ENCODE measurements at regions not wholly inside any gene's neighbourhood (a gene's known extent, or its start where the extent isn't known, plus 50 kb on each side); places are given as distances from the start of the nearest gene placed in this dataset.
"Not testable (repeated sequence)": the region's sequence is repeated elsewhere in the genome, so short reads cannot be mapped to it uniquely, and the experiment has no call there.

- FAIRE-seq = peak; percentile 45
These were observed 1124.7 kb upstream of the MIR17HG start for GRCh38 chr13:90222758-90223157.

DNA sequence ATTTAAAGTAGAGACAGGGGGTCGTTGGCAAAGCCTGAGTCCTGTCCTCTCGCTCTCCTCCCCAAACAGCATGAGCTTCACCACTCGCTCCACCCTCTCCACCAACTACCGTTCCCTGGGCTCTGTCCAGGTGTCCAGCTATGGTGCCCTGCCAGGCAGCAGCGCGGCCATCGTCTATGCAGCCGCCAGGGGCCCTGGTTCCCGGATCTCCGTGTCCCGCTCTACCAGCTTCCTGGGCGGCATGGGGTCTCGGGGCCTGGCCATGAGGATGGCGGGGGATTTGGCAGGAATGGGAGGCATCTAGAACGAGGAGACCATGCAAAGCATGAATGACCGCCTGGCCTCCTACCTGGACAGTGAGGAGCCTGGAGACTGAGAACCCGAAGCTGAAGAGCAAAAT is 1117.2 kb upstream of the MIR17HG start:
- no peak for FAIRE-seq

GRCh38 chr13:90232291-90232690 is 1115.2 kb upstream of the MIR17HG start:
- no peak for FAIRE-seq

GRCh38 chr13:90233933-90234672 is 1113.4 kb upstream of the MIR17HG start:
- FAIRE-seq = no peak

DNA sequence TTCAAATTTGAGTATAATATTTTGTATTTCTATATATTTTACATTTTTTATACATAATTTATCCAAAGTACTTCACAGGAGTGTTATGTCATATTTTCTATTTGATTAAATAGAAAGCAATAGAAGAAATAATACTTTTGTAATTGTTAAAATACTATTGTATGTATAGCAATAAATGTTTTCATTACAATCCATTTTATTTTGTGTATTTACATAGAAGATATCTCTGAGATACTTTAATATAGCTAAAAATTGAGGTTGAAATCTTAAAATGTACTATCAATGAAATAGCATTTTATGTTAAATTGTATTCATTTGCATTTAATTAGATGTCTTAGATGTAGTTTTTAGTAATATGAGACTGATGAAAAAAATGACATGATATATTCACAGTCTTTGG is 1109.6 kb upstream of the MIR17HG start:
- no peak for FAIRE-seq

DNA sequence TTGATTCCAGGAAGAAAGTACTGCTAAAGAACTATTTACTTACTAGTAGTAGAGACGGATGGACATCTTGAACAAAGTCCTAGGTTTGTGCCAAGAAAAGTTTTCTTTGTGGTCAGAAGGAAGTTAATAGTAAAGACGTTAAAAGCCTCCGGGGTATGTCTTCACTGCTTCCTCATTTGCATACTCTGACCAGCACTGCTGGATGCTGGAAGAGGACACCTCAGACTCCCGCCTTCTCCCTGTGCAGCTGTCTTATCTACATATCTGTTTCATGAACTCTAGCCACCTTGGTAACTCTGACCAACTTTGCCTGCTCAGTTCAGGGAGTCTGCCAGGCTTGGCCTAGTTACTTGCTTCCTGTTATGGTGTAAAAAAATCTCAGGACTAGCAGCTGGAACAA is 1109.1 kb upstream of the MIR17HG start:
- FAIRE-seq = no peak

DNA sequence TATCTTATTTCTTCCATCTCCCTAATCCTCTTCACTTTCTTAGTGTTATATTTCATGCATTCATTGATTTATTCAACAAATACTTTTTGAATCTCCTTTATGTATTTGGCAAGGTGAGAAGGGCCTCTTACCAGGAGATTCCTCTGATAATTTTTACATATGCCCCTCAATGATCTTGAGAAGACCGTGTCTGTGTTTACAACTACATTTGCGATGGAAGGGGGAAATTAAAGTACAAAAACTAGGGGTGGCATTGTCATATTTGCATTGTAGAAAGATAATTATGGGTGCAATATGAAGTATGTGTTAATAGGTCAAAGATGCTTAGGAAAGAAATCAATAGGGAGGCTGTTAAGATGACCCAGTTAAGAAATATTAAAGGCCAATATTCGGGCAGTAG is 1108.4 kb upstream of the MIR17HG start:
- FAIRE-seq = no peak

DNA sequence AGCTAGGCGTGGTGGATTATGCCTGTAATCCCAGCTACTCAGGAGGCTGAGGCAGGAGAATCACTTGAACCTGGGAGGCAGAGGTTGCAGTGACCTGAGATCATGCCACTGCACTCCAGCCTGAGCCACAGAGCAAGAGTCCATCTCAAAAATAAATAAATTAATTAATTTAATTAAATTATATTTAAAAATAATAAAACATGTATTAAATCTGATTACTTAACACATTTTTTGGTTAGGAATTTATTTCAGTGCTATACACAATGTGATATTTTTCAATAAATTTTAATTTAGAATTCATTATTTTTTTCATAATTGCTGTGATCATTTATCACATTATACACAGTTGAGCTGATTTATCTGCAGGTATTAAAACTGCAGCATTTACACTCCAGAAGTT is 1101.5 kb upstream of the MIR17HG start:
- FAIRE-seq = peak; percentile 3

DNA sequence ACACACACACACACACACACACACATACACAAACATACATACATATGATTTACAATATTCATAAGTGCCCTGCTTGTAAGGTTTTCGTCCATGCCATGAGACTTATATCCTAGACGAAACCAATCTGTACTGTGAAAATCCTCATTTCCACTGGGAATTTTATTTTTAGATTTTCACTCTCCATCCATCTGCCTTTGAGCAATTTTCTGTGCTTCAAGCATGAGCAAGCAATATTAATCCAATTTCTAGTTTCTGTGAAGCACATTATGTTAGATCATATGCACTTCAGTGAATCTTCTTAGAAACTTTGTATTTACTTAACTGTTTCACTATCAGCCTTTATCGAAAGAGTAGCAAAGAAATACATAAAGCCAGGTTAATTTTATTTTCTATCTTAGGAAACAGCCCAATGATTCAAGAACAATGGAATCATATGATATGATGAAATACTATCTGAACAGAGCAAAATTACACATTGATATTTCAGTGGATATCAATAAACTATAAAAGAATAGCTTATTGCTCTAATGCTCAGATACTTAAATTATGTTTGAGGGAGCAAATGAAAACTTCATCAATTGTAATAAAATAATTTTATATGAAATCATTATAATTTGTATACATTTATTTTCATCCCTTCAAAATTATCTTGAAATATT is 1100.7 kb upstream of the MIR17HG start:
- no peak for FAIRE-seq

GRCh38 chr13:90253806-90254205 is 1093.7 kb upstream of the MIR17HG start:
- FAIRE-seq = no peak

- FAIRE-seq = no peak
These were observed 1093.0 kb upstream of the MIR17HG start for GRCh38 chr13:90254437-90254836.

GRCh38 chr13:90256746-90257145 is 1090.7 kb upstream of the MIR17HG start:
- FAIRE-seq = no peak

GRCh38 chr13:90258129-90258528 is 1089.4 kb upstream of the MIR17HG start:
- FAIRE-seq = no peak

GRCh38 chr13:90261343-90261742 is 1086.1 kb upstream of the MIR17HG start:
- no peak for FAIRE-seq

- no peak for FAIRE-seq
These were observed 1077.3 kb upstream of the MIR17HG start for GRCh38 chr13:90270226-90270625.

DNA sequence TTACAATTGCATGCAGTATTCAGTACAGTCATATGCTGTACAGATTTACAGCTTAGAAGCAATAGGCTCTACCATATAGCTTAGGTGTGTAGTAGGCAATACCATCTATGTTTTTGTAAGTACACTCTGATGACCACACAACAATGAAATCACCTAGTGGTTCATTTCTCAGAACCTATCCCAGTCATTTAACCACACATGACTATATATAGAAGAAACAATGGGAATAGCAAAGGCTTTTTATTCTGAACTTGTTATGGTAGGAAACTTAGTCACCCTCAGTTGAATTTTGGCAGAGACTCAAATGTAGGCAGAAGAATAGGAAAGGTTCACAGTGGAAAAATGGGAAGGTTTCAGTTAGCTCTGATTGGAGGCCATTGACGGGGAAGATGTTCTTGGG is 1075.1 kb upstream of the MIR17HG start:
- FAIRE-seq = no peak

GRCh38 chr13:90276216-90276615 is 1071.3 kb upstream of the MIR17HG start:
- no peak for FAIRE-seq

- FAIRE-seq = not testable (repeated sequence)
These were observed 1069.3 kb upstream of the MIR17HG start for GRCh38 chr13:90278231-90278630.

GRCh38 chr13:90281709-90282108 is 1065.8 kb upstream of the MIR17HG start:
- no peak for FAIRE-seq

DNA sequence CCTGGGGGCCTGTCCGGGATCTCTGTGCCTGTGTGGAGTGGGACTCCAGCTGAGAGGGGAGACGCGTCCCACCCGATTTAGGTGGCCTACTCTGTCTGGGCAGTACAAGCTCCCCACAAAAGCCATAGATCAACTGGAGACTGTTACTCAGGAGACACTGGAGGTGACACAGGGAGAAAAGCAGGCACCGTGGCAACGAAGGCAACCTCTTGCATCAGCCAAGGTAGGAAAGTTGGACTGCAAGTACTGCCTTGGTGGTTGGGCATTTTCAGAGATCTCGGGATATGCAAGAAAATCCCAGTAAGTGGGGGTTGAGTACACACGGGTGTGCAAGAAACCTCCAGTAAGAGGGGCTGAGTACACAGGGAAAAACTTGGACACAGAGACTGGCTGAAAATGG is 1060.0 kb upstream of the MIR17HG start:
- no peak for FAIRE-seq

DNA sequence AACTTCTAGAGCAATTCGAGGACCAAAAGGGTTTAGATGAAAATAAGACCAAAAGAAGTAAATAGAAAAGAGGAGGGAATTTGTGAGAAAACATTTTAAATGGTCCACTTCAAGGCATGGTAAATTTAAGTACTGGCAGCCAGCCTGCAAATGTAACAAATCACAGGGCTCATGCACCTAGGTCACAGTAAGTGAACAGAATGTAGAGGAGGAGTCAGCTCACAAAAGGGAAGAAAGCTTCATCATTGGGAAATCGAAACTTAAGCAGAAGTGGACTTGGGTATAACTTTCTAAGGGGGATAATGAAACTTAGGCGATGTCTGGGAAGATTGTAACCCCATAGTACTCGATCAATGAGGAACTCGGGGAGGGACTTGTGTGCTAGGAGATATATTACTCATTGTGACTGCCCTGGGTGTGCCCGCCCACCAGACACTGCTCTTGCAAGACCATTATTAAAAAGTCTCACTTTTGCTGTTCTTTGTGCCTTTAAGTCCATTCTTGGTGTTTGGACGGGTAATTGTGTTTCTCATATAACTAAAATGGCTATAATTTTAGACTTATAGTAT is 1053.6 kb upstream of the MIR17HG start:
- FAIRE-seq = no peak

GRCh38 chr13:90299238-90299637 is 1048.2 kb upstream of the MIR17HG start:
- no peak for FAIRE-seq

- FAIRE-seq = peak; percentile 23
These were observed 1047.5 kb upstream of the MIR17HG start for GRCh38 chr13:90300015-90300414.

GRCh38 chr13:90302107-90302506 is 1045.4 kb upstream of the MIR17HG start:
- no peak for FAIRE-seq
